Cardiac fibroblast (primary cell): ENCODE measurements at regions not wholly inside any gene's neighbourhood (a gene's known extent, or its start where the extent isn't known, plus 50 kb on each side); places are given as distances from the start of the nearest gene placed in this dataset.

Experiments used
- DNase-seq, 2 donors: peaks; one replicate each; pipeline versions ENCODE4 v3.0.0 to v3.0.0-alpha.2; 2010; ENCODE audit warnings: low read depth in 2 of 2
- H3K4me3 ChIP-seq, 2 donors: replicated peaks in 1 of 2; 1 replicate in 1 of 2; 2 replicates in 1 of 2; pipeline ENCODE4 v1.5.1; 2011; ENCODE audit warnings: low read depth in 2 of 2, low read length in 2 of 2, mild to moderate bottlenecking in 2 of 2, moderate library complexity in 1 of 2
- CTCF ChIP-seq: IDR thresholded peaks from one replicate; pipeline ENCODE4 v1.5.1; 2011; ENCODE audit warnings: low read depth, mild to moderate bottlenecking, low read length, inconsistent platforms

- H3K4me3 ChIP-seq = no peak overlapping the region
- DNase-seq = no peak
- no peak for TF ChIP-seq CTCF
Observed at GRCh38 chr20:57874141-57874540, 164.3 kb upstream of the PMEPA1 start.

- no peak for DNase-seq
Observed at GRCh38 chr20:57872816-57873409, 163.1 kb upstream of the PMEPA1 start.

GRCh38 chr20:57871237-57871632, 161.4 kb upstream of the PMEPA1 start:
- no peak overlapping the region for H3K4me3 ChIP-seq
- no peak for DNase-seq
- TF ChIP-seq CTCF = no peak

More at GRCh38 chr20:57872816-57873409, 163.1 kb upstream of the PMEPA1 start:
- no peak overlapping the region for H3K4me3 ChIP-seq
- no peak for TF ChIP-seq CTCF

GRCh38 chr20:57870597-57871236, 160.9 kb upstream of the PMEPA1 start:
- H3K4me3 ChIP-seq = no peak overlapping the region
- TF ChIP-seq CTCF = no peak
- no peak for DNase-seq

GRCh38 chr20:57869951-57870315, 160.1 kb upstream of the PMEPA1 start:
- TF ChIP-seq CTCF = no peak
- no peak for DNase-seq

GRCh38 chr20:57869291-57869950, 159.6 kb upstream of the PMEPA1 start:
- no peak for DNase-seq
- H3K4me3 ChIP-seq = no peak overlapping the region
- TF ChIP-seq CTCF = no peak

More at GRCh38 chr20:57869951-57870315, 160.1 kb upstream of the PMEPA1 start:
- no peak overlapping the region for H3K4me3 ChIP-seq
